HG02571 (cell line): ENCODE measurements at regions not wholly inside any gene's neighbourhood (a gene's known extent, or its start where the extent isn't known, plus 50 kb on each side); places are given as distances from the start of the nearest gene placed in this dataset.

Experiments
- ATAC-seq: cut with Tn5 transposase; IDR thresholded peaks from one replicate; pipeline ENCODE4 v1.9.1; 2021; ENCODE audit warnings: mild to moderate bottlenecking, moderate library complexity; ENCODE audit not compliant: unreplicated experiment

- ATAC-seq = no peak
Observed at GRCh38 chr4:176843710-176844109, 51.0 kb upstream of the VEGFC start.

GRCh38 chr4:176844448-176844847 lies 51.7 kb upstream of the VEGFC start:
- ATAC-seq = no peak

DNA sequence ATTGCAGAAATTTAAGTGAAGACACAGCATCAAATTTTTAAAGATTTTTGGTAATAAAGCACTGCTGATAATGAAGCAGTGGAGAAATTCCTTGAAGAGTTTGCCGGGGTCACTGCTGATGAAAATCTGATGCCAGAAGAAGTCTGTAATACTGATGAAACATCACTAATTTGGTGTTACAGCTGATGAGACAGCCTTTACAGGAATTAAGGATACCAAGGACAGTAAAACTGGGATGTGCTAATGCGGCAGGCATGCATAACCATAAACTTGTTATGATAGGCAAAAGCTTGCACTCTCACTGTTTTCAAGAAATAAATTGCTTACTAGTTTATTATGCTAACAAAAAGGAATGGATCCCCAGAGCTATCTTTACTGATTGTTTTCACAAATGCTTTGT lies 52.9 kb upstream of the VEGFC start:
- no peak for ATAC-seq

DNA sequence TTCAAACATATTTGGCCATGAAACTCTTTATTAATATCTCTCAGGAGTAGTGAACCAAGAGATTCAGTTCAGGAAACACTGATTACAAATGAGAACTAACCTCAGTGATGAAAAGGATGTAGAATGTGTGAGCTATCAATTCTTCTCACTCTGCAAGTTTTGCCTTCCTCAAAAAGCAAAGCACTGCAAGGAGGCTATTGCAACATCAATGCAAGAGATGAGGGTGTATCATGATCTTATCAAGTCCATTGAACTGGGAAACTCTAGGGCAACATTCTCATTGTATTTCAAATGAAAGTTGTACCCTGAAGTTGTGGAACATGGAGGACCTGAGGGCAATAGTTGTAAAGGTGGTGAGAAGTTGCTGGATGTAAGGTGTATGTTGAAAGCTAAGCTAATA lies 56.4 kb upstream of the VEGFC start:
- no peak for ATAC-seq

DNA sequence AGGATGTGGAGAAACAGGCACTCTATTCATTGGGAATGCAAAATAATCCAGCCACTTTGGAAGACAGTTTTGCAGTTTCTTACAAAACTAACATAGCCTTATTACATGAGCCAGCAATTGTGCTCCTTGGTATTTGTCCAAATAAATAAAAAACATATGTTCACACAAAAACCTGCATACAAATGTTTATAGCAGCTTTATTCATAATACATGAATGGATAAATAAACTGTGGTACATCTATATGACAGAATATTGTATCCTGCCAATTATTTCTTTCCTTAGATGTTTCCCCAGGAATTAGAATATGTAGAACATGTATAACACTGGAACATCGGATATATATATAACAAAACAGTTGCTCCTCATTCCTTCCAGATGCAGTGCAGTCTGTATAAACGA lies 57.7 kb upstream of the VEGFC start:
- no peak for ATAC-seq

DNA sequence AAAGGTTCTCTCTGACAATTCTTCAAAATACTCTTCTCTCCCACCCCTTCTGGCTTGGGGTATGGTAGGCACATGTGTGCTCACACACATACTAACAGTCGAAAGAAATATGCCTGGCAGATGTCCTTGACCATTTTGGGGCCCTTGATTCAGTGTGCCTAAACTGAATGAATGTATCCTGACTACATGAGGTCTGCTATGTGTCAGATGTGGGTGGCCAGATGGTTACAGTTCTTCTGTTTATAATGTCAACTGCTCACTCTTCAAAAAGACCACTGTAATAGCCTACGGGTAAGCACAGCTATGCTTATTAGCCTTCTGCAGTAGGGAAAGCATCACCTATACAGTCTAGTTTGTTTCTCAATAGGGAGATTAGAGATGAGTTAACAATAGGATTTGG lies 63.7 kb upstream of the VEGFC start:
- ATAC-seq = no peak

GRCh38 chr4:176858839-176859238 lies 66.1 kb upstream of the VEGFC start:
- no peak for ATAC-seq

DNA sequence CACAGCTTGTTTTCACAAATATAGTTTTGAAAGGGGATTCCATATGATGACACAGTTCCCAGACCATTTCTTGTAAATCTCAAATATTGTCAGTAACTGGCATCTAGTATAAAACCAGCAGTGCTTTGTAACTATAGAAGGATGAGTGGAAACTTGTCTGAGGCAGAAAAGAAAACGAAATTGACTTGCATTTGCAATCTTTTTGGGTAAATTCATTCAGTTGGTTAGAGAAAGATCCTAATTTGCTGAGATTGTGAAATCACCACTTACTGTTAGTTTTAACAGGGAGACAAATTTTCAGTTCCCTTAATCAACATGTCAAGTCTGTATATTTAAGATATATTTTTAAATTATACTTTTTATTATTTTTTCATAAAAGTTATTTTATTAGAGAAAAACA lies 71.5 kb upstream of the VEGFC start:
- ATAC-seq = no peak

DNA sequence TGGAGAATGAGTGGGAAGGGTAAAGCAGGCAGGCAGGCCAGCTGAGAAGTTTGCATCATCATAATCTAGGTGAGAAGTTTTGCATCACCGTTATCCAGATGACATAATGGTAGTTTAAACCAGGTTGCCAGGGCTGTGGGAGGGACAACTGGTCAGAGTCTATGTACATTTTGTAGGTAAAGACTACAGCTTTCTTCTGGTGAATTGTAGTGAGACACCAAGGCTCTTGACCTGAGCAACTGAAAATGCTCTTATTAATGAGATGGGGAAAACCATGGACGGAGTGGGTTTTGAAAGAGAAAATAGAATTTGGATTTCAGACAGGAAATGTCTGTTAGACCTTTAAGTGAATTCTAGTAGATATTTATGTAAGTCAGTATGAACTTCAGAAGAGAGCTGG lies 76.0 kb upstream of the VEGFC start:
- no peak for ATAC-seq

- no peak for ATAC-seq
Observed at GRCh38 chr4:176872461-176872860, 79.7 kb upstream of the VEGFC start.

GRCh38 chr4:176874721-176875445 lies 82.2 kb upstream of the VEGFC start:
- no peak for ATAC-seq

- ATAC-seq = no peak
Observed at GRCh38 chr4:176875446-176875930, 82.8 kb upstream of the VEGFC start.

DNA sequence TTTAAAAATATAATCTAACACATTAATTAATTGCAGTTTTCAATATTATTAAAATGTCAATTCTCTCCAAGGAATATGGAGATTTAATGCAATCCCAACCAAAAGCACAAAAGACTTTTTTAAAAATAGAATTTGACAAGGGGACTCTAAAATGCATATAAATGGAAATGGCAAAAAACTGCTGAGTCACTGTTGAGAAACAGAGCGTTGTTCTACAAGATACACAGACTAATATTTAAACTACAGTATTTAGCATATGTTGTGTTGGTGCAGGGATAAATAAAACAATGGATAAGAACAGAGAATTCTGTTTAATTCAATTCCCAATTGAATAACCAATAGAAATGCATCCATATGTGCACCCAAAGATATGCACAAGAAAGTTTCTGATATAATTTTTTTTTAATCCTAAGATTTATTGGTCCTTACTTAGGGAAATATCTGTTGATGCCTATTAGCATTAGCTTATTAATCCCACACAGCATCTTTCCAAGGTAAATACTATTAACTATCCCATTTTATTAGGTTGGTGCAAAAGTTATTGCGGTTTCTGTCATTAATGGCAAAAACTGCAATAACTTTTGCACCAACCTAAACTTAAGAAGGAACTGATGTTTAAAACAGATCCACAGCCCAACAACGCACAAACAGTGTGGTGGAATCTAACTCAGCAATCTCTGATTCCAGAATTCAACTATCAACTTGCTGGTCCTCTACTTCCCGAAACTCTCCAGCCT lies 86.8 kb upstream of the VEGFC start:
- no peak for ATAC-seq

DNA sequence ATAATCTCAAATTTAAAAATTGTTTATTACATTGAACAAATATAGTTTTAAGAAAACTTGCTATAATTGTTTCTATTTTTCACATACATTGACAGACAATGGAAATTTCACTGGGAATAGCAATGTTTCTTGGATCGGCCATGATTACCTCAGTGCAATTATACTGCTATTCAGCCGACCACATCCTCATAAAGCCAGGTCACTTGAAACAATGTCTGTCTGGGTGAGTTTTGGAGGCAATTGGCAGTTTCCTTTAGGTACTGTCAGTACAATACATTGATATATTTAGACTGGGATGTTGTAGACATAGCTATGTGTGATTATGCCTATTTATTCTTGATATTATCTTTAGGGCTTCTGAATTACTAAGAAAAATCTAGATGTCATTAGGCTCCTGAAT lies 89.5 kb upstream of the VEGFC start:
- no peak for ATAC-seq

DNA sequence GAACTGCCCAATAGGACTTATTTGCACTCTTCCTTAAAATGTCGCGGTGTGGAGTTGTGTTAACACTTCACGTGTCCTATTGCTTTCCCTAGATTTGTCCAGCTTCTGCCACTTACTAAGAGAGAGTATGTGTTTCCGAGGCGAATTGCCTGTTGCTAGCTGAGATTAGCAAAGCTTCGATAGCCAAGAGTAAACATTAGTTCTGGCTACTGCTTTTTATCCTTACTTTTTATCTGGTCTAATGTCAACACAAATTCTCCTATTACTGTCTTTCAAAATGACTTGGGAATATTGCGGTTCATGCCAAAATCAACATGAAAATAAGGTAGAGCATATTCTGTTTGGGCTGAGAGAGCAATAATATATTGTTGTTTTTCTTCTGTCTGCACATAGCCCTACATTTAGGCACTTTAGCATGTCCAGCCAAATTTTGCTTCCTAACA lies 90.4 kb upstream of the VEGFC start:
- no peak for ATAC-seq

- no peak for ATAC-seq
Observed at GRCh38 chr4:176883681-176884418, 91.1 kb upstream of the VEGFC start.

- ATAC-seq = no peak
Observed at GRCh38 chr4:176885224-176885623, 92.5 kb upstream of the VEGFC start.

DNA sequence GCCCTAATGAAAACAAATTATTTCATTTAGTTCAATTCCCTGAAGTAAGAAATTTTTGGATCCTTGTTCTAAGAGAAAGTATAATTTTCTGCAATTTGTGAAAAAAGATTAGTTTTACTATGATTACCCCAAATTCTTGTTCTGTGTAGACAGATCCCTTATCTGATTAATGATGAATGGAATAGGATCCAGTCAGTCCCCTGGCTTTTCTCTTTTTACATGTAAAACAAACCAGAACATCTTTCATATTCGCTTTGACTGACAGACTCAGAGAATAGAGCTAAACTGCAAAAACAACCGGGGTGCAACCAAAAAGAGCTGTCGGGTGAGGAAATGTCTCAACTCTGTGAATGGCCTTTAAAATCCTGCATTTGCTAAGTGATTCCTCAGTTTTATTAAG lies 93.4 kb upstream of the VEGFC start:
- ATAC-seq = no peak

- no peak for ATAC-seq
Observed at GRCh38 chr4:176889776-176890175, 97.1 kb upstream of the VEGFC start.

- no peak for ATAC-seq
Observed at GRCh38 chr4:176894498-176894897, 101.8 kb upstream of the VEGFC start.

DNA sequence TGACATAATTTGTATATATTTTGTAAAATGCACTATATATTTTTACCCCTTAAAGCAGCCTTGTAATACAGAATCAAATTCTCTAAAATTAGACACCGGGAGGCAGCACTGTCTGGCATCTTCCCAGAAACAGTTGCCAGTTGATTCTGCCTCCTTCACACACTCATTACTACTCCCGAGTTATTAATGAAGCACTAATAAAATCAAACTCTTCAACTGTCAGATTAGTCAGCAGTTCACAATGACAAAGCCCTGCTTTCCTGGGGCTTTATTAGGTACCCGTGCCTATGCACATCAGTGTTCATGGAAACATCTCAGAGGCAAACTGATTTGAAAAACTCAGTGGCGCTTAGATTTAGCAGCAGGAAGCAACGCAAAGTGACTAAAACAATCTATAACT lies 103.5 kb upstream of the VEGFC start:
- ATAC-seq = no peak

- no peak for ATAC-seq
Observed at GRCh38 chr4:176897226-176897625, 104.5 kb upstream of the VEGFC start.
